Omental fat pad (tissue), 3 donors: ENCODE measurements at regions not wholly inside any gene's neighbourhood (a gene's known extent, or its start where the extent isn't known, plus 50 kb on each side); places are given as distances from the start of the nearest gene placed in this dataset.
A peak's percentile ranks its signal among the peaks of the same experiment; 100 is the strongest.

Experiments
- ATAC-seq: fragments of 150-250 bp; one replicate; pipeline ENCODE4 v1.9.1; 2016; ENCODE audit warnings: mild to moderate bottlenecking, moderate library complexity; ENCODE audit not compliant: low FRiP score
- DNase-seq: peaks from one replicate; pipeline ENCODE4 v3.0.0-alpha.2; 2019; ENCODE audit warnings: low spot score
- CTCF ChIP-seq, 3 donors: fragments of 450-650 bp; IDR thresholded peaks; one replicate each; pipeline ENCODE4 v1.5.1; 2016 to 2017; ENCODE audit warnings: antibody characterized with exemption in 3 of 3, mild to moderate bottlenecking in 3 of 3, moderate library complexity in 2 of 3

DNA sequence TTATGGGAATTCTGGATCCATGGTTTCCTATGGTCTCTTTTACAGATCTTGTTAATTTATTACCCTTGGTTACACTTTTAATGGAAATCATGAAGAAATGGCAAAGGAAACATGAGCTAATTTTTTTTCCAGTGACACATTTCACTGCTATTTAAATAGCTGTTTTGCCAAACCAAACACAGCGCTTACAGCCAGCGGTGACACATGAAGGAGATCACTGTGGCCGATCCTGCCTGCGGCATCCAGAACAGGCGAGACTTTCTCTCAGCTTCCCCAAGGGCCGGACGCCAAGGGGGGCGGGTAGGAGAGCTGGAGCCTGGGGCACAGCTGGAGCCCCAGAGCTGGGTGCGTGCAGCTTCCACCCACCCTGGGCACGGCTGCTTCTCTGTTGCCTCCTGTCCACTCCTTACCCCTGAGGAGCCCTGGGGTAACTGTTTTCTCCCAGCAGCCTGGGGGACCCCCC lies 81.4 kb upstream of the PKDCC start:
- ATAC-seq, result peak; percentile 45
- peak; percentile 52 for DNase-seq
- TF ChIP-seq CTCF (IDR thresholded peaks at IDR 0.05), result no peak

DNA sequence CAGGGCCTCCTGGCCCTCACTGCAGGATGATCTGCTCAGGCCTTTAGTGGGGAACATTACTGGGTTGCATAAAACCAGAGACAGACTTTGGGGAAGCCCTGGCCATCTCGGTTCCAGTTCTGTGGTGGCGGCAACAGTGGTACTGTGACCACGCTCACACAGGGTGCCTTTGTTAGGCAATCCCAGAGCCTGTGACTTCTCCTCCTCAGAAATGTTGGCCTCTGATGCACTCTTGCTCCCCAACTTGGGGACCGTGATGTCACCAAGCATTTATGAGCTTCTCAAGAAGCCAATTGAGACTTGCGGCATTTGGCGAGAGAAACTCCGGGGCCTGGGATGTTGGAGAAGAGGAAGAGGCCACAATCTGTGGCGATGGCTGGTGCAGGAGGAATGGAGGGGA lies 80.9 kb upstream of the PKDCC start:
- no peak for TF ChIP-seq CTCF (IDR thresholded peaks at IDR 0.05)
- no peak for ATAC-seq
- DNase-seq, result no peak

GRCh38 chr2:41967476-41968181 lies 80.2 kb upstream of the PKDCC start:
- DNase-seq (no peak), ATAC-seq (no peak)
- no peak for TF ChIP-seq CTCF (IDR thresholded peaks at IDR 0.05)

GRCh38 chr2:41968182-41968578 lies 79.6 kb upstream of the PKDCC start:
- no peak for TF ChIP-seq CTCF (IDR thresholded peaks at IDR 0.05)
- ATAC-seq (no peak), DNase-seq (no peak)

DNA sequence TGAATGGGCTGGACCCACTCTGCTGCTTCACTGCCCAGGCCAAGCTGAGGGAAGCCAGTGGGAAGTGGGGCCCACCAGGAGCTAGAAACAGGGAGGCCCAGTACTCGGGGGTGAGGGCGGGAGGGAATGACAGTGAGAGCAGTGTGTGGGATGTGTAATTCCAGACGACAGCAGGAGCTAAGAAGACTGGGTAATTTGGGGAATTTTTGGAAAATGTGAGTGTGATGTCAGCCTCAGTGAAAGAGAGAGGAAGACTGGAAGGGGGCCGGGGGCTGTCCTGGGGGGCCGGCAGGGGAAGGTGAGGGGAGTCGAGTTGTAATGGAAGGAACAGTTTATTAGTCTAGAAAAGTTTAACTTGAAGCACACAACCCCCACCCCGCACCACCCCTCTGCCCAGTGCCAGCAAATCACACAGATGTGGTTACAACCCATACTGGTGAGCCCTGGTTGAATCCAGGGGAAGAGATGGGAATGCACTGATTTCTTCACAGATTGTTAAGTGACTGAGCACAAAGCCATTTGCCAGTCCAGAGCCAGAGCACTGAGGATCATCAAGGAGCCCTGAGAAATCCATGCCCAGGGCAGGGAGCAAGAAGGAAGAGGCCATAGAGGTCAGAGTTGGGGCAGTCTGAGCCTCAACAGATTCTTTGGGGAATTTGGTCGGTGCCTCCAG lies 76.7 kb upstream of the PKDCC start:
- DNase-seq (no peak), ATAC-seq (no peak)
- no peak for TF ChIP-seq CTCF (IDR thresholded peaks at IDR 0.05)

GRCh38 chr2:41972179-41972578 lies 75.6 kb upstream of the PKDCC start:
- ATAC-seq, result no peak
- no peak for TF ChIP-seq CTCF (IDR thresholded peaks at IDR 0.05)
- no peak for DNase-seq

GRCh38 chr2:41972819-41973218 lies 75.0 kb upstream of the PKDCC start:
- no peak for TF ChIP-seq CTCF (IDR thresholded peaks at IDR 0.05)
- ATAC-seq, result no peak
- DNase-seq, result no peak
